Neural cell (in vitro differentiated cells): ENCODE measurements at regions not wholly inside any gene's neighbourhood (a gene's known extent, or its start where the extent isn't known, plus 50 kb on each side); places are given as distances from the start of the nearest gene placed in this dataset.

Experiments
- CTCF ChIP-seq: fragments of 450-650 bp; IDR thresholded peaks from 2 replicates; pipeline ENCODE4 v1.5.1; 2014; ENCODE audit warnings: antibody characterized with exemption, mild to moderate bottlenecking, moderate library complexity; ENCODE audit not compliant: poor library complexity, severe bottlenecking
- EP300 ChIP-seq: fragments of 450-650 bp; conservative IDR thresholded peaks from 2 replicates; pipeline ENCODE4 v1.6.1; 2014; ENCODE audit warnings: antibody characterized with exemption, mild to moderate bottlenecking, moderate library complexity; ENCODE audit not compliant: poor library complexity, severe bottlenecking
- REST ChIP-seq: IDR thresholded peaks from 2 replicates; pipeline ENCODE4 v1.6.1; 2012; ENCODE audit warnings: borderline replicate concordance

- TF ChIP-seq REST, result no peak
- TF ChIP-seq EP300, result no peak
- TF ChIP-seq CTCF, result no peak
Measured at GRCh38 chr1:181313466-181313865, 169.9 kb upstream of the CACNA1E start.
